ENCODE measurements at regions not wholly inside any gene's neighbourhood (a gene's known extent, or its start where the extent isn't known, plus 50 kb on each side); places are given as distances from the start of the nearest gene placed in this dataset.

- H3K9me1 ChIP-seq (ENCODE audit: insufficient read depth, low read length) = peaks cover 8% of the 10 kb centered on the region; the same call in 1 of the 2 replicates
- no peak overlapping the region for H3K27ac ChIP-seq (ENCODE audit: insufficient read depth, low read length)
- H2BK120ac ChIP-seq (ENCODE audit: low read depth, low read length) = peak overlapping the region; percentile 85
- peak overlapping the region; percentile 37; the same call in 1 of the 2 replicates for H3K14ac ChIP-seq (replicated peaks; ENCODE audit: low read depth, low read length)
- no peaks in the 10 kb centered on the region for H4K20me1 ChIP-seq (ENCODE audit: insufficient read depth, low read length)
- H3K79me1 ChIP-seq (ENCODE audit: low read depth in 1 of 2, low read length in 2 of 2) = no peaks in the 10 kb centered on the region
- ChIA-PET POLR2A (ENCODE audit: unreplicated experiment) (no interaction called here), CTCF (no interaction called here)
- H3K9me3 ChIP-seq (ENCODE audit: control insufficient read depth, insufficient read depth, low read length) = no peaks in the 10 kb centered on the region
- DNase-seq (no peak), ATAC-seq (ENCODE audit: low read depth) (no peak)
- H4K8ac ChIP-seq (ENCODE audit: low read depth in 2 of 2, low read length in 2 of 2) = 0 out of 4 replicates have a peak overlapping the region, but pooled peaks of 1 of the 2 experiments have one; percentile 9
- no peak overlapping the region for H3K4me2 ChIP-seq (ENCODE audit: low read depth, low read length)
- peak overlapping the region; percentile 91 for H2AK5ac ChIP-seq (ENCODE audit: low read depth, low read length)
- H3K56ac ChIP-seq (ENCODE audit: extremely low read depth, insufficient read depth, low read length) = no peak overlapping the region
- WGBS, 2 experiments (ENCODE audit: extremely low coverage in 2 of 2, insufficient read length in 1 of 2) = no CpG with 5 or more reads among the region's 2 CpGs
- no TSS peak for BruUV-seq (replicated peaks)
- peaks cover 10% of the 10 kb centered on the region for H3K4me1 ChIP-seq (ENCODE audit: control insufficient read depth, insufficient read depth, low read length)
- H3K4ac ChIP-seq (ENCODE audit: low read depth, low read length) = peak overlapping the region; percentile 84
- peak overlapping the region; percentile 89 for H2BK20ac ChIP-seq (ENCODE audit: low read depth, low read length)
- H3K23ac ChIP-seq (ENCODE audit: low read depth, low read length) = peak overlapping the region; percentile 36; the same call in 1 of the 2 replicates
- no peak overlapping the region for H2AK9ac ChIP-seq (replicated peaks; ENCODE audit: low read depth, low read length, poor library complexity)
- peak overlapping the region; percentile 41 for H2BK5ac ChIP-seq (ENCODE audit: low read depth, low read length, poor library complexity, severe bottlenecking)
- no peaks in the 10 kb centered on the region for H3K27me3 ChIP-seq (ENCODE audit: control insufficient read depth, insufficient read depth, low read length)
- in situ Hi-C loops (cut with MboI; ENCODE audit: low sequenced_read_pairs) (no loop called here), intact Hi-C loops (cut with micrococcal nuclease) (no loop called here), dilution Hi-C loops (cut with HindIII; ENCODE audit: low sequenced_read_pairs, unreplicated experiment) (no loop called here)
- peak overlapping the region; percentile 94; the same call in 2 of the 3 replicates for H2BK15ac ChIP-seq (ENCODE audit: low read depth, low read length)
- no peak overlapping the region for H3K9ac ChIP-seq (ENCODE audit: low read depth, low read length)
- H4K5ac ChIP-seq (ENCODE audit: low read depth, low read length) = no peak overlapping the region; the same call in 1 of the 2 replicates
- H2AFZ ChIP-seq (replicated peaks; ENCODE audit: low read length, poor library complexity) = no peak overlapping the region
- peak overlapping the region; percentile 70 for H4K91ac ChIP-seq (ENCODE audit: insufficient read depth, low read depth, low read length)
- H3K4me3 ChIP-seq (ENCODE audit: insufficient read depth, low read depth, low read length) = no peak overlapping the region
- no peaks in the 10 kb centered on the region for H3K36me3 ChIP-seq (ENCODE audit: control insufficient read depth, insufficient read depth, low read length)
- H3K18ac ChIP-seq (ENCODE audit: low read depth, low read length) = peak overlapping the region; percentile 70; the same call in 1 of the 2 replicates
- no peak for TF ChIP-seq SMC3 (IDR thresholded peaks at IDR 0.05; ENCODE audit: low read depth, low read length)
- no peak for TF ChIP-seq FOS (IDR thresholded peaks at IDR 0.05; ENCODE audit: low read depth, low read length)
- TF ChIP-seq BHLHE40 (IDR thresholded peaks at IDR 0.05; ENCODE audit: low read depth, low read length) = no peak
- TF ChIP-seq ELK1 (IDR thresholded peaks at IDR 0.05; ENCODE audit: borderline replicate concordance, low read depth, low read length) = no peak
- TF ChIP-seq RFX5 (IDR thresholded peaks at IDR 0.05; ENCODE audit: low read depth, low read length) = no peak
- no peak for TF ChIP-seq CTCF (conservative IDR thresholded peaks at IDR 0.05; ENCODE audit: low read depth, low read length)
- no peak for TF ChIP-seq MXI1 (IDR thresholded peaks at IDR 0.05; ENCODE audit: borderline replicate concordance, low read depth, low read length)
- TF ChIP-seq POLR2A (IDR thresholded peaks at IDR 0.05; ENCODE audit: low read depth, low read length) = no peak
- no peak for TF ChIP-seq USF2 (IDR thresholded peaks at IDR 0.05; ENCODE audit: low read depth, low read length)
- no peak for TF ChIP-seq CEBPB (IDR thresholded peaks at IDR 0.05; ENCODE audit: low read depth, low read length)
- TF ChIP-seq MAFK (IDR thresholded peaks at IDR 0.05; ENCODE audit: low read depth, low read length) = no peak
- TF ChIP-seq MAZ (IDR thresholded peaks at IDR 0.05; ENCODE audit: borderline replicate concordance, low read depth, low read length) = no peak
- no peak for TF ChIP-seq NFE2L2 (IDR thresholded peaks at IDR 0.05; ENCODE audit: low read depth, low read length)
- TF ChIP-seq RCOR1 (IDR thresholded peaks at IDR 0.05; ENCODE audit: insufficient replicate concordance, low read length) = no peak
- no peak for TF ChIP-seq CHD1 (IDR thresholded peaks at IDR 0.05; ENCODE audit: low read depth, low read length)
Observed at GRCh38 chr10:36669615-36670352, 455.6 kb upstream of the ANKRD30A start.

All from IMR-90 (cell line).